ENCODE measurements at regions not wholly inside any gene's neighbourhood (a gene's known extent, or its start where the extent isn't known, plus 50 kb on each side); places are given as distances from the start of the nearest gene placed in this dataset.

GRCh38 chr4:151940291-151940690 lies 179.5 kb upstream of the GATB start:
- DNase-seq (ENCODE audit: low spot score) = no peak

GRCh38 chr4:151939670-151940069 lies 178.9 kb upstream of the GATB start:
- no peak for DNase-seq (ENCODE audit: low spot score)

GRCh38 chr4:151935411-151935810 lies 174.6 kb upstream of the GATB start:
- no peak for DNase-seq (ENCODE audit: low spot score)

- no peak for DNase-seq (ENCODE audit: low spot score)
Measured at GRCh38 chr4:151934766-151935165, 174.0 kb upstream of the GATB start.

- DNase-seq (ENCODE audit: low spot score) = no peak
Measured at GRCh38 chr4:151933122-151933827, 172.5 kb upstream of the GATB start.

- DNase-seq (ENCODE audit: low spot score) = no peak
Measured at GRCh38 chr4:151931563-151931962, 170.8 kb upstream of the GATB start.

- DNase-seq (ENCODE audit: low spot score) = no peak
Measured at GRCh38 chr4:151930372-151930771, 169.6 kb upstream of the GATB start.

GRCh38 chr4:151928112-151928511 lies 167.3 kb upstream of the GATB start:
- DNase-seq (ENCODE audit: low spot score) = no peak

- no peak for DNase-seq (ENCODE audit: low spot score)
Measured at GRCh38 chr4:151922811-151923210, 162.0 kb upstream of the GATB start.

- DNase-seq (ENCODE audit: low spot score) = no peak
Measured at GRCh38 chr4:151922306-151922705, 161.5 kb upstream of the GATB start.

- DNase-seq (ENCODE audit: low spot score) = no peak
Measured at GRCh38 chr4:151921811-151922210, 161.0 kb upstream of the GATB start.

GRCh38 chr4:151921386-151921785 lies 160.6 kb upstream of the GATB start:
- no peak for DNase-seq (ENCODE audit: low spot score)

- DNase-seq (ENCODE audit: low spot score) = no peak
Measured at GRCh38 chr4:151917145-151917734, 156.4 kb upstream of the GATB start.

- no peak for DNase-seq (ENCODE audit: low spot score)
Measured at GRCh38 chr4:151912632-151913031, 151.8 kb upstream of the GATB start.

GRCh38 chr4:151911970-151912369 lies 151.2 kb upstream of the GATB start:
- DNase-seq (ENCODE audit: low spot score) = no peak

- no peak for DNase-seq (ENCODE audit: low spot score)
Measured at GRCh38 chr4:151908734-151909497, 148.1 kb upstream of the GATB start.

GRCh38 chr4:151908201-151908600 lies 147.4 kb upstream of the GATB start:
- no peak for DNase-seq (ENCODE audit: low spot score)

GRCh38 chr4:151906438-151906837 lies 145.6 kb upstream of the GATB start:
- no peak for DNase-seq (ENCODE audit: low spot score)

- no peak for DNase-seq (ENCODE audit: low spot score)
Measured at GRCh38 chr4:151905197-151905596, 144.4 kb upstream of the GATB start.

- no peak for DNase-seq (ENCODE audit: low spot score)
Measured at GRCh38 chr4:151901631-151902030, 140.8 kb upstream of the GATB start.

GRCh38 chr4:151896880-151897279 lies 136.1 kb upstream of the GATB start:
- DNase-seq (ENCODE audit: low spot score) = no peak

GRCh38 chr4:151895671-151896070 lies 134.9 kb upstream of the GATB start:
- no peak for DNase-seq (ENCODE audit: low spot score)

- no peak for DNase-seq (ENCODE audit: low spot score)
Measured at GRCh38 chr4:151894246-151894645, 133.4 kb upstream of the GATB start.

Measured in mucosa of gallbladder (tissue), 1 donor.